G401.6 (cell line): ENCODE measurements at regions not wholly inside any gene's neighbourhood (a gene's known extent, or its start where the extent isn't known, plus 50 kb on each side); places are given as distances from the start of the nearest gene placed in this dataset.

ENCODE experiments used
- FAIRE-seq: peaks from 2 replicates; lab custom pipeline; 2012; peaks lifted over from hg19 to GRCh38; lab: Jason Lieb, UNC

GRCh38 chr18:41753826-41754225, 201.2 kb upstream of the PIK3C3 start:
- no peak for FAIRE-seq

GRCh38 chr18:41752826-41753225, 202.2 kb upstream of the PIK3C3 start:
- FAIRE-seq, result no peak

- no peak for FAIRE-seq
Observed at GRCh38 chr18:41751652-41752051, 203.4 kb upstream of the PIK3C3 start.

GRCh38 chr18:41751161-41751560, 203.9 kb upstream of the PIK3C3 start:
- FAIRE-seq, result no peak

- no peak for FAIRE-seq
Observed at GRCh38 chr18:41747723-41748242, 207.3 kb upstream of the PIK3C3 start.

GRCh38 chr18:41745166-41746049, 209.6 kb upstream of the PIK3C3 start:
- no peak for FAIRE-seq

GRCh38 chr18:41744421-41745030, 210.5 kb upstream of the PIK3C3 start:
- no peak for FAIRE-seq

- no peak for FAIRE-seq
Observed at GRCh38 chr18:41737218-41737617, 217.8 kb upstream of the PIK3C3 start.

GRCh38 chr18:41734917-41735316, 220.1 kb upstream of the PIK3C3 start:
- FAIRE-seq, result no peak

GRCh38 chr18:41732356-41732755, 222.7 kb upstream of the PIK3C3 start:
- FAIRE-seq, result no peak

- FAIRE-seq, result no peak
Observed at GRCh38 chr18:41731884-41732283, 223.2 kb upstream of the PIK3C3 start.

GRCh38 chr18:41724195-41724594, 230.8 kb upstream of the PIK3C3 start:
- FAIRE-seq, result no peak

GRCh38 chr18:41721103-41721790, 233.8 kb upstream of the PIK3C3 start:
- no peak for FAIRE-seq

GRCh38 chr18:41720226-41720625, 234.8 kb upstream of the PIK3C3 start:
- no peak for FAIRE-seq

- no peak for FAIRE-seq
Observed at GRCh38 chr18:41719808-41720207, 235.2 kb upstream of the PIK3C3 start.

GRCh38 chr18:41714872-41715271, 240.2 kb upstream of the PIK3C3 start:
- no peak for FAIRE-seq

GRCh38 chr18:41713969-41714825, 240.8 kb upstream of the PIK3C3 start:
- no peak for FAIRE-seq

GRCh38 chr18:41706301-41706700, 248.7 kb upstream of the PIK3C3 start:
- FAIRE-seq, result no peak

GRCh38 chr18:41703744-41704530, 251.1 kb upstream of the PIK3C3 start:
- FAIRE-seq, result no peak

GRCh38 chr18:41700416-41700815, 254.6 kb upstream of the PIK3C3 start:
- no peak for FAIRE-seq

- no peak for FAIRE-seq
Observed at GRCh38 chr18:41695441-41695840, 259.6 kb upstream of the PIK3C3 start.
